ENCODE measurements at regions not wholly inside any gene's neighbourhood (a gene's known extent, or its start where the extent isn't known, plus 50 kb on each side); places are given as distances from the start of the nearest gene placed in this dataset.

DNA sequence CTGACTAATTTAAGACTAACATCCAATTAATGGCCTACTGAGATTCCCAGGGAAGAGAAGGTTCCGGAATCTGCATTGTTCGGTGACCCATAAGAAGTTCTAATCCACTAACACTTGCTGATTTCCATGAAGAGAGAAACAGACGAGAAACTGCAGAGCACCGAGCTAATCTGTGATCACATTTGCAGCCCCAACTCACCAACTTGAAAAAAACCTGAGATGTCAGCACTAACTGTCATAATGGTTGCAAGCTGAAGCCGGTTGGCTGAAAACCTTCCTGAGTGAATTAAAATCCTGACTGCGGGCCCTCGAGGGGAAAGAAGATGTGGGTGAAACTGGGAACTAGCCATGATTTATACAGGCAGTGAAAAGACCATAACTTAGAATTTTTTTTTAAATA, 204.8 kb upstream of the IGF1R start:
- H3K36me3 Mint-ChIP-seq, result no peaks in the 10 kb centered on the region
- H3K9me3 Mint-ChIP-seq, result no peaks in the 10 kb centered on the region
- H3K27me3 Mint-ChIP-seq, result peaks cover 12 to 37% of the 10 kb centered on the region in 2 donors
- H3K27ac Mint-ChIP-seq, result no peak overlapping the region
- peaks cover 1 to 4% of the 10 kb centered on the region in 2 donors for H3K4me1 Mint-ChIP-seq
- ATAC-seq (replicated peaks) (no peak), DNase-seq (no peak)
- no peak overlapping the region for H3K4me3 Mint-ChIP-seq

DNA sequence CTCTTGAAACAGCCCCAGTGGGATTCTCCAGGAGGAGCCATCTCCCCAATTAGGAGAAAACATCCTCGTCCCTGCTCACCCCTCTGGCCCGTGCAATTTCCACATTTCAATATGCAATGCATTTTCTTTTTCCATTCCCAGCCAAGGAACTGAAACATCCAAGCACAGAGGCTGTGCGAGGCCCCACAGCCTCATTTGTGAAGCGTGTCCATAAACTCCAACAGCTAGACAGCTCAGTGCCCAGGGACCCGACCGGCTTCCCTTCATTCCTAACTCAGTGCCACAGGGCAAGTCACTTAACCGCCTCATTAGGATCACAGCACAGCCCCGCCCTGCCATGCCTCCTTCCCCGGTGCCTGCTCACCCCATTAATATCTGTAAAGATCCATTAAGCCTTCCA, 204.2 kb upstream of the IGF1R start:
- no peak for DNase-seq
- Mint-ChIP-seq H3K4me1 (peaks cover 1 to 4% of the 10 kb centered on the region in 2 donors), H3K4me3 (no peak overlapping the region), H3K36me3 (no peaks in the 10 kb centered on the region), H3K9me3 (no peaks in the 10 kb centered on the region), H3K27ac (no peak overlapping the region), H3K27me3 (peaks cover 12 to 37% of the 10 kb centered on the region in 2 donors)
- ATAC-seq (replicated peaks), result no peak

DNA sequence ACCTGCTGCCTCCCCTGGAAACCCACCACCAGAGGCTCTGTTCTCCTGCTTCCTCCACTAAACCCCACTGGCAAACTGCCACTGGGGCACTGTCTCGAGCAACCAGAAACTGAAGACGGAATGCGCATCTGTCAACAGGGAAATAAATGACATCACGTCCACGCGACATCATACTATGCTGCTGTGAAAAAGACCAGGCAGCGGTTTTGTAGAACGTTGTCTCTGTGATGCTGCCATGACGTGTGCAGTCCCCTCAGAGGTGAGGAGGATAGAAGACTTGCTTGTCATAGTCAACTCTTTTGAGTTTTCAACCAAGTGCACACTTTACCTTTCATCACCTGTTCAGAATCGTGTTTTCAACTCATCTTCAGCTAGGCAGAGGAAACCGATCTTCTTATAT, 203.0 kb upstream of the IGF1R start:
- H3K27me3 Mint-ChIP-seq, result peaks cover 12 to 37% of the 10 kb centered on the region in 2 donors
- peaks cover 1 to 4% of the 10 kb centered on the region in 2 donors for H3K4me1 Mint-ChIP-seq
- DNase-seq (no peak), ATAC-seq (replicated peaks) (no peak)
- H3K36me3 Mint-ChIP-seq, result no peaks in the 10 kb centered on the region
- no peak overlapping the region for H3K4me3 Mint-ChIP-seq
- H3K9me3 Mint-ChIP-seq, result no peaks in the 10 kb centered on the region
- no peak overlapping the region for H3K27ac Mint-ChIP-seq

DNA sequence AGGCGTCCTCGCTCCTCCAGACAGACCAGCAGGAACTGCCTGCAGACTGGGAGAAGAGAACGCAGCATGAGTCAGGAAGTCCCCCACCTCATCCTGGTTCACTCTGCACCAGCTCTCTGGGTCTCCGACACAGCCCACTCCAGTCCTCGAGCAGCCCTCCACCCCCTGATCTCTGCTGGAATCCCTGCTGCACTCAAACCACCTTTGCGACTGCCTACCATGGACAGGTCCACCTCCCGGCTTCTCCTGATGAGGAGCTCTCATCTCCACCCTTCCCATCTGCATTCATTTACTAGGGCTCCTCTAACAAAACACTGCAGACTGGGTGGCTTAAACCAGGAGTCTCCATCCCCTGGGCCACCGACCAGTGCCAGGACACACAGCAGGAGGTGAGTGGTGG, 202.3 kb upstream of the IGF1R start:
- peaks cover 0 to 4% of the 10 kb centered on the region in 2 donors for H3K4me1 Mint-ChIP-seq
- ATAC-seq (replicated peaks) (no peak), DNase-seq (no peak)
- H3K36me3 Mint-ChIP-seq, result no peaks in the 10 kb centered on the region
- H3K27me3 Mint-ChIP-seq, result peaks cover 9 to 32% of the 10 kb centered on the region in 2 donors
- no peak overlapping the region for H3K4me3 Mint-ChIP-seq
- no peak overlapping the region for H3K27ac Mint-ChIP-seq
- H3K9me3 Mint-ChIP-seq, result no peaks in the 10 kb centered on the region

DNA sequence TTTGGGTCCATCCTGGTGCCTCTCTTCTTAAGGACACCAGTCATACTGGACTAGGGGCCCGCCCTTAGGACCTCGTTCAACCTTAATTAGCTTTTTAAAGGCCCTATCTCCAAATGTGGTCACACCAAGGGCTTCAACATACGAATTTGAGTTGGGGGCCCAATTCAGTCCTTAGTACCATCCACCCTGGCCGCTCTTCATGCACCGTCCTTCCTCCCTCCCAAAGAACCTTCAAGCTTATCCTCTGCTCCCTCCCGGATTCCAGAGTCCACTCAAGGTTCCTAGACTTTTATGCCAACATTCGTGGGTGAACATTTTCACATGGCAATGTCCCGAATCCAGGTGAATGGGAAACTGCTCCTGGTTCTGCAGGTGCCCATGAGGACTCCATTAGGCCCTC, 201.3 kb upstream of the IGF1R start:
- no peaks in the 10 kb centered on the region for H3K36me3 Mint-ChIP-seq
- no peak overlapping the region for H3K4me3 Mint-ChIP-seq
- H3K9me3 Mint-ChIP-seq, result no peaks in the 10 kb centered on the region
- DNase-seq (no peak), ATAC-seq (replicated peaks) (no peak)
- peaks cover 0 to 4% of the 10 kb centered on the region in 2 donors for H3K4me1 Mint-ChIP-seq
- H3K27me3 Mint-ChIP-seq, result peaks cover 9 to 25% of the 10 kb centered on the region in 2 donors
- no peak overlapping the region for H3K27ac Mint-ChIP-seq

DNA sequence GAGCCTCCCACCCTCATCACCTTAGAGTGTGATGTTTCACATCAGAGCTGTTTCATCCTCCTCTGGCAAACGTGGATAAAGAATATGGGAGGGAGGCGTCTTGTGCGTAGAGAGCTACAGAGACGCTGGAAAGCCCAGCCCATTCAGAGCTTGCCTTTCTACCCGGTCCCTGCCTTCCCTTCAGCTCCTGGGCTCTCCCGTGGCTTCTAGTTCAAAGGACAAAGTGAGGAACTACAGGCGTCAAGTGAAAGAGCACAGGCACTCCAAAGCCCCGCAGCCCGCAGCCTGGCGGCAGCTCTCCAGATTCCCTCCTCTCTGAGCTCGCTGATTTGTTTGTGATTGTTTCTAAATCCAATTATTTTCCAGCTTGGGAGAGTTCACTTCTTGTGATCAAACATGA, 197.1 kb upstream of the IGF1R start:
- H3K36me3 Mint-ChIP-seq, result no peaks in the 10 kb centered on the region

DNA sequence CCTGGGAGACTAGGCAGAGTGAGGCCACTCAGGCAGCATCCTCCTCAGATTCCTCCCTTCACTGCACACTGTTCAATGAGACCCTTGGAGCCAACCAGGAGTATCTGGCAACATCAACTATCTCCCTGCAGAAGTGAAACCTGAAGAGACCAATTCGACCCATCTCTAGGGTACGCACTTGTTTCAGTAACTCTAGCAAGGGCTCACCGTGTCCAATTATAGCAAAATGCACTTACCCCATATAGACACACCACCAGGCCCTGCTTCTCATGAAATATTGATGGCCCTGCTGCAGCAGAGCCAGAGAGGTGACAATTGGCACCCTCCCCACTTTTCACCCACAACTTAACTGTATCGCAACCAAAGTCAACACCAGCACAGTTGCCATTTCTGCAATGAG, 196.1 kb upstream of the IGF1R start:
- ATAC-seq (replicated peaks) (no peak), DNase-seq (no peak)
- Mint-ChIP-seq H3K27ac (no peak overlapping the region), H3K4me3 (no peak overlapping the region), H3K36me3 (no peaks in the 10 kb centered on the region), H3K9me3 (no peaks in the 10 kb centered on the region), H3K4me1 (no peaks in the 10 kb centered on the region), H3K27me3 (peaks cover 4 to 7% of the 10 kb centered on the region in 2 donors)

More for the DNA sequence above, 197.1 kb upstream of the IGF1R start:
- H3K27me3 Mint-ChIP-seq, result peaks cover 8 to 11% of the 10 kb centered on the region in 2 donors
- no peaks in the 10 kb centered on the region for H3K9me3 Mint-ChIP-seq
- no peak overlapping the region for H3K27ac Mint-ChIP-seq
- ATAC-seq (replicated peaks) (no peak), DNase-seq (no peak)
- no peaks in the 10 kb centered on the region for H3K4me1 Mint-ChIP-seq
- H3K4me3 Mint-ChIP-seq, result no peak overlapping the region

DNA sequence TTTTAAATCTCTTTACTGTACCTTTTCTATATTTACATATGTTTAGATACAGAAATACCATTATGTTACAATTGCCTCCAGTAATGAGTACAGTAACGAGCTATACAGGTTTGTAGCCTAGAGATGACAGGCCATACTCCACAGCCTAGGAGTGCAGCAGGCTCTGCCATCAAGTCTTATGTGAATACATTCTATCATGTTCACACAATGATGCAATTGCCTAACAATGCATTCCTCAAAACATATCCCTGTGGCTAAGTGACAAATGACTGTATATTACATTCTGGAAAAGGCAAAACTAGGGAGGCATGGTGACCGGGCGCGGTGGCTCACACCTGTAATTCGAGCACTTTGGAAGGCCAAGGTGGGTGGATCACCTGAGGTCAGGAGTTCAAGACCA, 192.4 kb upstream of the IGF1R start:
- H3K27ac Mint-ChIP-seq, result no peak overlapping the region
- no peak for ATAC-seq (replicated peaks)
- peaks cover 0 to 6% of the 10 kb centered on the region in 2 donors for H3K9me3 Mint-ChIP-seq
- no peaks in the 10 kb centered on the region for H3K4me1 Mint-ChIP-seq
- no peak overlapping the region for H3K4me3 Mint-ChIP-seq
- no peaks in the 10 kb centered on the region for H3K36me3 Mint-ChIP-seq
- peaks cover 18 to 20% of the 10 kb centered on the region in 2 donors for H3K27me3 Mint-ChIP-seq
- DNase-seq, result no peak

DNA sequence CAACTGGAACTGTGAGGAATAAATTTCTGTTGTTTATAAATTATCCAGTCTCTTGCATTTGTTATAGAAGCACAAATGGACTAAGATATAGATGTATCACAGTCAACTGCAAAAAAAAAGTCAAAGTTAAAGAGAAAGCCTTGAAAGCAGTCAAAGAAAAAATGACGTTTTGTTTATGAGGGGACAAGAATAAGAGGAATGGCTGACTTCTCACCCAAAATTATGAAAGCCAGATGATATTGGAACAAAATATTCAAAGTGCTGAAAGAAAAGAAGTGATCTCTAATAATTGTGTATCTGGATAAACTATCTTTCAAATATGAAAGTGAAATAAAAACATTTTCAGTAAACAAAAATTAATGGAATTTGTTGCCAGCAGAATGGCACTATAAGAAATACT, 171.8 kb upstream of the IGF1R start:
- Mint-ChIP-seq H3K27me3 (peaks cover 6 to 12% of the 10 kb centered on the region in 2 donors), H3K36me3 (peaks cover 2 to 3% of the 10 kb centered on the region in 2 donors), H3K4me1 (no peaks in the 10 kb centered on the region), H3K4me3 (no peak overlapping the region), H3K27ac (no peak overlapping the region), H3K9me3 (peaks cover 24 to 36% of the 10 kb centered on the region in 2 donors)
- ATAC-seq (replicated peaks) (no peak), DNase-seq (no peak)

DNA sequence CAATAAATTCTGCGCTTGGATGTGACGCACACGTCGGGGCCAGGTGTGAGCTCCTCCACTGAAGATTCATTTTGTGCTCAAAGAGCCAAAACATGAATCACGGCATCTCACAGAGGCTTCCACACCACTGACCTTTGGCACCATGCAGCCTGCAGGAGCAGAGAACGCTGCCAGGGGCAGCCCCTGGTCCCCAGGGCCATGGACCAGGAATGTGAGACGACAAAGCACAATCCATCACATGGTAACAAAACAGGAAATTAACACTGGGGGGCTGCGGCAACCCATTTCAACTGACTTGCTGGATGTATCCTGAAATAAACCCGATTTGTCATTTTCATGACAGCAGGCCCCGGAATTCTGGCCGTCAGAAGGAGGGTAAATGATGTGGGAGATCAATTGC, 167.5 kb upstream of the IGF1R start:
- H3K36me3 Mint-ChIP-seq, result peaks cover 2 to 3% of the 10 kb centered on the region in 2 donors
- H3K4me1 Mint-ChIP-seq, result no peaks in the 10 kb centered on the region
- no peak overlapping the region for H3K4me3 Mint-ChIP-seq
- ATAC-seq (replicated peaks) (no peak), DNase-seq (no peak)
- no peak overlapping the region for H3K27ac Mint-ChIP-seq
- H3K9me3 Mint-ChIP-seq, result peaks cover 22 to 26% of the 10 kb centered on the region in 2 donors
- H3K27me3 Mint-ChIP-seq, result peaks cover 4 to 15% of the 10 kb centered on the region in 2 donors

DNA sequence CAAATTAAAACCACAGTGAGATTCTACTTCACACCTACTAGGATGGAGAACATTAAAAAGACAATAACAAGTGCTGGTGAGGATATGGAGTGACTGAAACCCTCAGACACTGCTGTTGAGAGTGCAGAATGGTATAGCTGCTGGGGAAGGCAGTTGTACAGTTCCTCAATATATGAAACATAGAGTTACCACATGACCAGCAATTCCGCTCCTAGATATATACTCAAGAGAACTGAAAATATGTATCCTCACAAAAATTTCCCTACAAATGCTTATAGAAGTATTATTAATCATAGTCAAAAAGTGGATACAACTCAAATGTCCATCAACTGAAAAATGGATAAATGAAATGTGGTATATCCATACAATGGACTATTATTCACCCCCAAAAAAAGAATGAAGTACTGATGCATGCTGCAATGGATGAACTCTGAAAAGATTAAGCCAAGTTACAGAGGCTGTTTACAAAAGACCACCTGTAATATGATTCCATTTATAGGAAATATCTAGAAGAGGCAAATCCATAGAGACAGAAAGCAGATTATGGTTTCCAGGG, 164.7 kb upstream of the IGF1R start:
- no peak for ATAC-seq (replicated peaks)
- no peak overlapping the region for H3K4me3 Mint-ChIP-seq
- peaks cover 0 to 27% of the 10 kb centered on the region in 2 donors for H3K27me3 Mint-ChIP-seq
- DNase-seq, result no peak
- H3K36me3 Mint-ChIP-seq, result no peaks in the 10 kb centered on the region
- H3K27ac Mint-ChIP-seq, result no peak overlapping the region
- peaks cover 11 to 12% of the 10 kb centered on the region in 2 donors for H3K9me3 Mint-ChIP-seq
- H3K4me1 Mint-ChIP-seq, result no peaks in the 10 kb centered on the region

DNA sequence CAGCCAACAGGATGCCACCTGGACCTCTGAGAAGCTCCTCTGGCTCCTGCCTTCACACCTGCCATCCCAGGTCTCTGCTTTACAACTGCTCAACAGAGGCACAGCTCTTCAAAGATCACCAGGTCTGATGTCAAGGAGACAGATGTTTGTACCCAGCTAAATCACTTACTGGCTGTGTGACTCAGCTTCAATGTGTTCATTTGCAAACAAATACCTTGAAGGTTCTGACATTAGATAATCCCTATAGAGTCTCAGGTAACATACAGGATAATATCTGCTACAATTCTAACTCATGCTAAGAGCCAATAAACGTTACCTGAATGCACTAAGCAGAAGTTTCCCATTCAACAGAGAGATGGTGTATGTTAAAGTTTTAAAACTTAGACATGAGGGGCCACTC, 163.4 kb upstream of the IGF1R start:
- peaks cover 0 to 18% of the 10 kb centered on the region in 2 donors for H3K27me3 Mint-ChIP-seq
- no peak for ATAC-seq (replicated peaks)
- peaks cover 8 to 12% of the 10 kb centered on the region in 2 donors for H3K9me3 Mint-ChIP-seq
- H3K36me3 Mint-ChIP-seq, result no peaks in the 10 kb centered on the region
- H3K4me3 Mint-ChIP-seq, result no peak overlapping the region
- no peak overlapping the region for H3K27ac Mint-ChIP-seq
- DNase-seq, result no peak
- no peaks in the 10 kb centered on the region for H3K4me1 Mint-ChIP-seq

DNA sequence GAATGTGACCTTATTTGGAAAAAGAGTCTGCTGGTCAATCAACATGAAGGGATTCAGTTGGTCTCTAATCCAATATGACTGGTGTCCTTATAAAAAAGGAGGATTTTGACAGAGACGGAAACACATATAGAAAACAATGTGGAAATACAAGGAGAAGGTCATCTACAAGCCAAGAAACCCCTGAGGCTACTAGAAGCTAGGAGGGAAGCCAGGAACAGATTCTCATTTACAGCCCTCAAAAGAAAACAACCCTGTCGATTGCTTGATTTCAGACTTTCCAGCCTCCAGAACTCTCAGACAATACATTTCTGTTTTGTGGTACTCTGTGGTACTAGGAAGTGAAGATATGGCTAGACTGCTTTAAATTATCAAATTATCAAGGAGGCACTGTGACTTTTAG, 162.9 kb upstream of the IGF1R start:
- no peaks in the 10 kb centered on the region for H3K36me3 Mint-ChIP-seq
- no peaks in the 10 kb centered on the region for H3K4me1 Mint-ChIP-seq
- H3K27ac Mint-ChIP-seq, result no peak overlapping the region
- ATAC-seq (replicated peaks) (no peak), DNase-seq (no peak)
- no peak overlapping the region for H3K4me3 Mint-ChIP-seq
- peaks cover 0 to 18% of the 10 kb centered on the region in 2 donors for H3K27me3 Mint-ChIP-seq
- peaks cover 8 to 11% of the 10 kb centered on the region in 2 donors for H3K9me3 Mint-ChIP-seq

DNA sequence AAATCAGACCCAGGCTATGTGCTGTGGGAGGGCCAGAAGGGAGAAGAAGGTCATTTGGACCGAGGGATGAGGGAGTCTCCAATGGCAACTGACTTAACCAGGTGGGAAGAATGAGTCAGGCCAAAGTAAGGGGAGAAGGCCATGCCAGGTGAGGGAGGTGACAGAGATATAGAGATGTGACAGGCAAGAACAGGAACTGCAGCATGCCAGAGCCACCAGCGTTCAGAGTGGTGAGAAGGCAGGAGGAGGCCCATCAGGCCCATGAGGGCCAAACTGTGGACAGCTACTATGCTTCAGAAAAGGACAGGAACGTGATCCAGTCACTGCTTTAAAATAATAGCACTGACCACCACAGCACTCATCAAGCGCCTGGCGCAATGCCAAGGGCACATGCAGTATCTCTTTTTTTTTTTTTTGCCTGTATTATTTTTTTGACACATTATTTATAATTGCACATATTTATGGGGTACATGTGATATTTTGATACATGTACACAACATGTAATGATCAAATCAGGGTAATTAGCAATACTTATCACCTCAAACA, 154.3 kb upstream of the IGF1R start:
- DNase-seq (no peak), ATAC-seq (replicated peaks) (no peak)
- Mint-ChIP-seq H3K9me3 (peaks cover 7 to 13% of the 10 kb centered on the region in 2 donors), H3K27me3 (peaks cover 4 to 6% of the 10 kb centered on the region in 2 donors), H3K27ac (no peak overlapping the region), H3K36me3 (no peaks in the 10 kb centered on the region), H3K4me1 (no peaks in the 10 kb centered on the region), H3K4me3 (no peak overlapping the region)

DNA sequence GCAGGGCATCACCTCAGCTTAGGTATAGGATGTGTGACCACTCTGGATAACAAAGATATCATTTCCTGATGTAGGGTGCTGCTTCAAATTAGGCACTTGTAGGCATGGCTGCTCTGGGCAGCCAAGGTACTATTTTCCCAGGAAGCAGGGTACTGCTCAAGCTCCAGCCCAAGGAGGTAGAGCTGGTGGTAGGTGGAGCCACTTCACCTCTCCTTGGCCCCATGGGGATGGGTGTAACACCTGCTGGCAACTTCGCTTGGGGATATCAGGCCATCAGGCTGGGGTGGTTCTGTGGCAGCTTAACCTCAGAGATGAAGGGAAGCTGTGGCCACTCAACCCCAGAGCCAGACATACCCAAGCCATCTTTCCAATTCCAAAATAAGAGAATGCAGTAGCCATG, 147.1 kb upstream of the IGF1R start:
- no peak overlapping the region for H3K27ac Mint-ChIP-seq
- H3K4me1 Mint-ChIP-seq, result no peaks in the 10 kb centered on the region
- no peak overlapping the region for H3K4me3 Mint-ChIP-seq
- DNase-seq (no peak), ATAC-seq (replicated peaks) (no peak)
- peaks cover 10 to 17% of the 10 kb centered on the region in 2 donors for H3K9me3 Mint-ChIP-seq
- no peaks in the 10 kb centered on the region for H3K36me3 Mint-ChIP-seq
- H3K27me3 Mint-ChIP-seq, result peaks cover 32 to 38% of the 10 kb centered on the region in 2 donors

Data from stimulated activated naive B cell treated with anti-CD40 and anti-IgM and Interleukin-4, amounts not matched to agents 10 μg/mL and 1 μg/mL and 100 μg/mL, for 72 hours (primary cell).